ENCODE measurements at regions not wholly inside any gene's neighbourhood (a gene's known extent, or its start where the extent isn't known, plus 50 kb on each side); places are given as distances from the start of the nearest gene placed in this dataset.

DNA sequence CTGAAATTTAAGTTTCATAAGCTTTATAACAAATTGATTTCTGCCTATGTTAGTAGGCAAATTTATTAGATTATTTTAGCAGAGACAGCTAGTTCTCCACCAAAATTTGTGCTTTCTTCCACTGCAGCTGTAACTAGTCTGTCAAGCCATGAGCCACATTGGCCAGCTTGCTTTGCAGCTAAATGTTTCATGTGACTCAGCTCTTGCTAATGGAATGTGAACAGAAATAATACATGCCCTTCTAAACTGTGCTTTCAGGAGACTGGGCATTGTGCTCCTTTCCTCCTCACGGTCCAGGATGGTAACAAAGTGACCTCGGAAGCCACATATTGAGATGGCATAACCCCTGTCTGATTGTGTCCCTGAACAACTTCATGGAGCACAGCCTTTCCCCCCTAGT, 51.3 kb upstream of the KPNA4 start:
- intact Hi-C loops (cut with DNase I), result no loop called here
- no peak for DNase-seq
- peak in 1 of 4 donors; percentile 24 for ATAC-seq
- no peak for TF ChIP-seq CTCF (IDR thresholded peaks at IDR 0.05)
- TF ChIP-seq POLR2A (IDR thresholded peaks at IDR 0.05), result no peak
- 44% methylated on average over 2 of the region's 2 CpGs for WGBS (ENCODE audit: insufficient coverage, low coverage, low lambda C conversion rate, missing lambda C conversion rate)
- no peaks in the 10 kb centered on the region for H3K36me3 ChIP-seq
- peaks cover 0 to 23% (median 0%) of the 10 kb centered on the region in 4 donors for H3K4me1 ChIP-seq
- H3K27ac ChIP-seq, result peak overlapping the region in 1 of 3 donors; percentile 12
- H3K4me3 ChIP-seq, result no peak overlapping the region
- no peaks in the 10 kb centered on the region for H3K9me3 ChIP-seq
- H3K27me3 ChIP-seq, result no peaks in the 10 kb centered on the region

DNA sequence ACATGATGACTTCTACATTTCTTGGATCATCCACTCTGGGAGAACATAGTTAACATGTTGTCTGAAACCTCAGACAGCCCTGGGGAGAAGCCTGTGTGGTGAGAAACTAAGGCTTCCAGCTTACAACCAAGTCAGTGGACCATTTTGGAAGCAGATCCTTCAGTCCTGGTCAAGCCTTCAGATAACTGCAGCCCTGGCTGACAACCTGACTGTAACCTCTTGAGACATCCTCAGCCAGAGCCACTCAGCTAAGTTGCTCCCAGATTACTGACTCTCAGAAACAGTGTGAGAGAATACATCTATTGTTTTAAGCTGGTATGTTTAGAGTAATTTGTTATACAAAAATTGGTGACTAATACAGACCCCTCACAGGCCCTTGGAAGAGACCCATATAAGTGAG, 50.9 kb upstream of the KPNA4 start:
- Histone ChIP-seq H3K4me3 (no peak overlapping the region), H3K36me3 (no peaks in the 10 kb centered on the region), H3K4me1 (peaks cover 0 to 22% (median 0%) of the 10 kb centered on the region in 4 donors), H3K9me3 (no peaks in the 10 kb centered on the region), H3K27me3 (no peaks in the 10 kb centered on the region), H3K27ac (no peak overlapping the region)
- ATAC-seq (no peak), DNase-seq (no peak)
- TF ChIP-seq POLR2A (IDR thresholded peaks at IDR 0.05) (no peak), CTCF (IDR thresholded peaks at IDR 0.05) (no peak)
- intact Hi-C loops (cut with DNase I), result no loop called here

Measured in right lobe of liver (tissue), 6 donors.